Fibroblast of skin of back (primary cell): ENCODE measurements at regions not wholly inside any gene's neighbourhood (a gene's known extent, or its start where the extent isn't known, plus 50 kb on each side); places are given as distances from the start of the nearest gene placed in this dataset.

ENCODE experiments used
- DNase-seq: peaks from one replicate; pipeline ENCODE4 v3.0.0-alpha.2; 2013

DNA sequence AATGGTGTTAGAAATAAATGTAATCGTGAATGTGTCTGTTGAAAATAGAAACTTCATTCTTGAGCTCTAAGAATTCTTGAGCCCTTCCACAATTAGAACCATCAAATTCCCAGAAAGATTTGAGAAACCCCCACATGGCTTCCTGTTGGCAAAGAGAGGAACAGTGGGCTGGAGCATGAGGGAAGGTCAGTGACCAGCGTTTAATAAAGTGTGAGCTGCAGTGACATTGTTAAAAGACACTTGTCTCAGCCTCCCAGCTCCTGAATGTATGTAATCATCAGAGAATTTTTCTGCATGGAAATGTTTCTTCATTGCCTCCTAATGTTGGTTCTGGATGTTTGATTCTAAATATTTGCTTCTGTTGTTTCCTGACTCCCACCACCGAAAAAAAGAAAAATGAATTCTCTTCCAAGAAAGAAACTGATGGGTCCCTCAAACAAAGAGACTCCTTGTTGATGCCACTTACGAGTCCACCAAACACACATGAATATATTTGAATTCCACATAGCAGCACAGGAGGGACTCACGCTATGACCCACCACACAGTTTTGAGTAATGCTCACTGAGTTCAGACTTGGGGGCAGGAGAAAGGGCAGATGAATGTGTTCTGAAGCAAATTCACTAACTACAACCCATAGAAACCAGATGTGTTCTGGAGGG lies 225.1 kb upstream of the KLHL29 start:
- no peak for DNase-seq

DNA sequence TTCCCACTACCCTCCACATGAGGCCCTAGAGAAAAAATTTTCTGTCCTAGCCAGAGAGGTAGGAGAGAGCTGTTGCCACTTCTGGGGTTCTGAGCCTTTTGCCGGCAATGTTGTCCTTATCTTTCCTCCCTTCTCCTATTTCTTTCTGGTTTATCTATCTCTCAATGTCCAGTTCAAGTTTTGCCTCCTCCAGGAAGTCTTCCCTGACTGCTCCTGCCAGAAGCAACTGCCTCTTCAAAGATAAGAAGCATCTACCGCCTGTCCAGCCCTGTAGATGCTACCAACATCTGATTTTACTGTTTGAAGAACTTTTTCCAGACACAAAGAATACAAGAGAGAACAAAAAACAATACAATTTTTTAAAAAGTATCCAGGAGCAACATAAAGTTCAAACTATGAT lies 220.8 kb upstream of the KLHL29 start:
- no peak for DNase-seq

DNA sequence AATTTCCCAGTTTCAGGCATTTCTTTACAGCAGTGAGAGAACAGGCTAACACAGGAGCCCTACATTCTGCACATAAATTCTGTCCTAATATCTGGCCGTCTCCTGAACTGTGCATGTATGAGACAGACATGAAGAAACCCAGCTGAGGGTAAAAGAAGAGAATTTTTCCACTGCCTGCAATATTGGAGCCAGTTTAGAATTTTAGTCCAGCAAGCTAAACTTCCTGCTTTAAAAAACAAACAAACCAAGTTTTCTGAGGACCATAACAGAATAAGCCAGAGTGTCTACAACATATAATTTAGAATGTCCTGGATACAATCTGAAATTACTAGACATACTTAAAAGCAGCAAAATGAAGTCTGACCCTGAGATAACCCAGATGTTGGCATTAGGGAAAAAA lies 215.1 kb upstream of the KLHL29 start:
- no peak for DNase-seq

DNA sequence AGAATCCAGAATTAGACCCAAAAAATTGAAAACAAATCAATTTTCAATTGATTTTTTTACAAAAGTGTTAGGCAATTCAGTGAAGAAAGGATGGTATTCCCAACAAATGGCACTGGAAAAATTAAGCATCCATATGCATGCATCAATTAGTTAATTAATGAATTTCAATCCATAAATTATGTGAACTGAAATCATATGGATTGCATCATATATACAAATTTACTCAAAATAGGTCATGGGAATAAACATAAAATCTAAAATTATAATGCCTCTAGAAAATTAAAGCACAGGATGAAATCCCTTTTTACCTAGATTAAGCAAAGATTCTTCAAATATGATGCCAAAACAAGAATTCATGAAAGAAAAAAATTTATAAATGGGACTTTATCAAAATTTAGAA lies 213.9 kb upstream of the KLHL29 start:
- DNase-seq = no peak

DNA sequence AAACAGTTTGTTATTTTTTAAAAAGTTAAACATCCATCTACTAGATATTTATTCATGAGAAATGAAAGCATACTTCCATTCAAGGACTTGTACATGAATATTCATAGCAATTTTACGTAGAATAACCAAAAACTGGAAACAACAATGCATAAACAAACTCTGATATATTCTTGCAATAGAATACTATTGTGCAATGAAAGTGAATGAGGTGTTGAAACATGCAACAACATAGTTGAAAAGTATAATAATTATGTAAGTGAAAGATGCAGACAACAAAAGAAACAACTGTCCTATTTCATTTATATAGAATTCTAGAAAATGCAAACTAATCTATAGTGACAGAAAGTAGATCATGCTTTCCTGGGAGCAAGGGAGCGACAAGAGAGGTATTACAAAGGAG lies 206.6 kb upstream of the KLHL29 start:
- DNase-seq = no peak

DNA sequence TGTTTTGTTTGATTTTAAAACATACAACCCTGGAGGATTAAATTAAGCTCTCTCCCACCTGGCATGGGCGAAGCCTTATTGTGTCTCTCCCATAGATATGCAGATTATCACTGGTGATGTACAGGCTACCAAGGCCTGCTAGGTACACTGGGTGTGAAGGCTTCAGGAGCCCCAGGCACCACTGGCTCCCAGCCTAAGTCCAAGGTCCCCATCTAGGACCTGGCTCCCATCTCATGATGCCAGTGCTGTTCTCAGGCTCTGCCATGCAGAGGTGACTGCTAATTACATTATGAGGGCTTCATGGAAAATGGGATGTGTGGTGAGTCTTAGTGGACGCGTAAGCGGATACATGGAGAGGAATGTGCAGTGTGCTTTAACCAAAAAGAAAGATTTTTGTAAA lies 201.2 kb upstream of the KLHL29 start:
- no peak for DNase-seq

DNA sequence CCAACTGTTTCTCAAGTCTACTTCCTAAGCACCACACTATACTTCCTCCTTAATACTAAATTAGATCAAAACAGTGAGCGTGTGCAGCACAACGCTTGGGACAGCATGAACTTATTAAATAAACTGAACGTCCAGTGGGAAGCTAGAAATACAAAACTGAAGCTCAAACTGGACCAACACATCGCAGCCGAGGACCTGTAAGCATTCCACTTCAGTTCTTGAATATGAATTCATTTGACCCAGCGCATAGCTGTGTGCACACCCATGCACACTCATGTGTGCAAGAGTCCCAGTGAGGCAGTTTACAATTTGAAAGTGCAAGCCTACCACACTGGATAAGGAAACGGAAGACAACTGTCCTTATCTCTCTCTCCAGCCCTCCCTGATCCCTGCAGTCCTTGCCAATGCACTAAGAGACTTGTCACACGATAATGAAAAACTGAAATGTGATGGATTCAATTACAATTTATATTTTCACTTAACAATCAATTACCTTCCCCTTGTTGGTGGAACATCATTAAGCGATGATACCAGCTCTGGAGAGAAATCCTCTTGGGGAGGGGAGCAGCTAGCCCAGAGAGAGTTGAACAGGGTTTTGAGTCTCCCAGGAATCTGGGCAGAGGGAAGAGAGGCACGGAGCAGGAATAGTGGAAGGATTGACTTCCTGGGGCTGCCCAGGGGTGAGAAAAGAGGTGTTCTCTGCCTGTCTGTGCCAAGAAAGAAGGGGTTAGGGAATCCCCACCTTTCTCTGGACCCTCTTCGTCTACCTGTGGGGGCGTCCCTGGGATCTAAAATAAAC lies 186.5 kb upstream of the KLHL29 start:
- no peak for DNase-seq

DNA sequence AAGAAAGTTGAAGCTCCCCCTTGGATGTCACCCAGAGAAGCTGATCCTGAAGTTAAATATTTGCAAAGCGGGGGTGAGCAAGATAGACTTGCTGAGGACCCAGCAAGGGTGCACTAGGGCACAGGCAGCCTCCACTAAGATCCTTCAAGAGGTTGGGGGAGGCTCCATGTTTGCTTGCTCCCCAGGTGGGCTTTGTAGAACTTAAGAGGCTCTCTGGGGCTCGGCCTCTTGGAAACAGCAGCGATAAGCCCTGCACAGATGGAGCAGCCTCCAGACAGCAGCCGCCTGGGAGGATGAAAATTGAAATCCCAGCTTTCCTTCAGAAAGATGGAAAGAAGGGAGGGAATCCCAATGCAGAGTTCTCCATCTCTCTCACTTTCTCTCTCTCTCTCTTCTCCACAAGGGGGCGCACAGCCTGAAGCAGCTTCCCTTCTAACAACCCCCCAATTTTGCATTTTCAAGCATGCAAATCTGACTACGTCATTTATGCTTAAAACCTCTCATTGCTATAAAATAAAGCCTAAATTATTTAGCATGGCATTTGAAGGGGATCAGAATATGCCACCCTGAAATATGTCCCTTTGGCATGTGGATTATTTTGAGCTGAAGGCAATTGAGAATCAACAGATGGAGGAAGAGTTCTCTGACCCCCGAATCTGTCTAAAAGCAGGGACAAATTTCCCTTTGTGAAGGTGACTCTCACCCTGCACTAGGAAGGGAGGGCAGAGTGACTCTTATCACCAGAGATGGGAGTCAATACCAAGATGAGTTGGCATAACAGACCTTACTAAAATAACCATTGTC lies 185.7 kb upstream of the KLHL29 start:
- DNase-seq = peak; percentile 27

DNA sequence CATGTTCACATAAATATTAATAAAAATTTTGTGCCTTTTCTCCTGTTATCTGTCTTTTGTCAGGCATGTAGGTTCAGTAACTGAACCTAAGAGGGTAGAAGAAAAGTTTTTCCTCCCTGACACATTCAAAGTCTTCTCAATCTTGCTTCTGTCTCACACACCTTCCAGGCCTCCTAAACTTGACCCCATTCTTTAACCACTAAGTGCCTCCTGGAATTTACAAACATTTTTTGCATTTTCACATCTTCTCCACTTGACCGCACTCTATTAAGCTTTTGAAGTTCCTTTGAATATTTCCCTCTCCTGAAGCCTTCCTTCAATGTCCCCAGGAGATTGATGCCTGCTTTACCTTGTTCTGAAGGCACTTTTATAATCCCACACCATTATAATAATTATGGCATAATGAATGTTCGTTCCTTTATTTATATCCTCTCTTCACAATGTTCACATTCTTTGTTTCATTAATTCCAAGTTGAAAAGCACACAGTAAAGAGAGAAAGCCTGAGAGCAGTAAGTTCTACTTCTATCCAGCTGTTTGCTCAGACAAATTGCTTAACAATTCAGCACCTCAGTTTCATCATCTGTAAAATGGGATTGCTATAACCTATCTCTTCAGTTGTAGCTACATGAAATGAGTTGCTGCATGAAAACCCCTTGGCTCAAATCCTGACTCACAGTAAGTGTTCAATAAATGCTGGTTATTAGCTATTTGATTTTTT lies 184.8 kb upstream of the KLHL29 start:
- no peak for DNase-seq

DNA sequence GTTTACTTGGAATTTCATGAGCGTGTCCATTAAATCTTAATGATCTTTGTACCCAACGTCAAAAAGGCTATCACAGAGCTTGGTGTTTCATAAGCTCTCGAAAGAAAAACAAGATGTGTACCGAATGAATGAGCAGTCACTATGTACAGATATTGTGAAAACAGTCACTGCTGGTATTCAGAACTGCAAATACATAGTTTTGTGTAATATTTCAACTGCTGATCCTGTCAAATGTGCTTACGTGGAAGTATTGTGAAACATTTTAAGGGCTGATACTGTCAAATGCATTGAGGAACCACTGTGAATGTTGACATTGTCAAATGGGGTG lies 184.2 kb upstream of the KLHL29 start:
- DNase-seq = no peak

DNA sequence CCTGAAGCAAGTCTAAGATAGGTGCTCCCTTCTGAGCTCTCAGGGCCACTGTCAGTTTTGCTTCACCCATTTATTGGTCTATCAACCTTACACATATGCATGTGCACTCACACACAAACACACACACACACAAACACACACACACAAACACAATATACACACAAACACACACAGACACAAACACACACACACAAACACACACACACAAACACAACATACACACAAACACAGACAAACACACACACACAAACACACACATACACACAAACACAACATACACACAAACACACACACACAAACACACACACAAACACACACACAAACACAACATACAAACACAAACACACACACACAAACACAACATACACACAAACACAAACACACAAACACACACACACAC lies 181.6 kb upstream of the KLHL29 start:
- DNase-seq = no peak

DNA sequence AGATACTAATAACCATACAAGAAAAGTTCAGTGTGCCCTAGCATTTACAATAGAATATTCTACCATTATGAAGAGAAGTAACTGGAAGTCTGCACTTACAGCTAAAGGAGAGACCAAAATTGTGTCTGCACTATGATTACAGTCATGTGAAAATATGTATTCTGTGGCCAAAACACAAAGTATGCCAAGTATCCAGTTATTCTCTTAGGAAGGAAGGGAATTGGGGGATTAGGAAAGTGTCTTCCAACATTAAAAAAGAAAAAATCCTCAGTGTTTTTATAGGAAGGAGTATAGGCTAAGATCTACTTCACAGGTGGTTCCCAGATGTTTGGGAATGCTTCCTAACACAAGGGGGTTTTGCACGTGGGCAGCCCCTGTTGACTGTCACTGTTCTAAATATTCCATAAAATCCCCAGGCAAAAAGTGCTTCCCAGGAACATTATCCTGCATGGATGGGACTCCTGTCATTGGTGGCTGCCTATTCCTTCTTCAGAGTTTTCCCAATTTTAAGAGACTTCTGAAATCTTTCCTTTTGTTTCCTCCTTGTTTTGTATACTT lies 180.2 kb upstream of the KLHL29 start:
- DNase-seq = peak; percentile 41

DNA sequence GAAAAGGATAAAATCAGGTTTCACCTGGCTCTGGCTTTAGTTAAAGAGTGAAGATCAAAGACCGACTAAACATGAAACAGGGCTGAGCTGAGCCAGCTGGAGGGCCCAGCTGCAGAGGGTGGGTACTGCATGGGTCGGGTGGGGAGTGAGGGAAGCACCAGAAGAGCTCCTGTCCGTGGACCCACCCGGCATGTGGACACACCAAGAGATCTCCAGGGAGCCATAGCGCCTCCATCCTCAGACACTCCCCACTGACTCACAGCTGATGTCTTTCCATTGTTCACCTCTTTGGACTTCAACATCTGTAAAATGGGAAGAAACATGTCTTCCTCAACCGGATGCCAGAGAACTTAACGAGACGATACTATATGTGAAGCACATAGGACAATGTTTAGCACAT lies 178.3 kb upstream of the KLHL29 start:
- DNase-seq = no peak

DNA sequence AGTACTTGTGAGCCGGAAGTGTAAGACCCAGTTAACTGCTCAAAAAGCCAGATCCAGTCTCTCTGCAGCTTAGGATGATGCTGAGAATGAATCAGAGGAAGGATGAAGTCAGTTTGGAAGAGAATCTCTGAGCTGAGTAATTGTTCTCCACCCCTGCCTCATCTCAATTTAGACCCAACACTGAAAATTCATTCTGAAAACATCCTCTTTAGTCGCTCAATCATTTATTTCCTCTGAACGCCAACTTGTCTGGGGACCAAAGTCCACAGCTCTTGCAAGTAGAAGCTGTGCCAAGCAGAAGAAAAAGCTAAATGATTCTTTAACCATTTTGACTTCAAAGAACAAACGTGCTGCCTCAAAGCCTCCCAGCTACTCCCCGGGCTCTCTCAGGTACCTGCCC lies 177.1 kb upstream of the KLHL29 start:
- peak; percentile 12 for DNase-seq

DNA sequence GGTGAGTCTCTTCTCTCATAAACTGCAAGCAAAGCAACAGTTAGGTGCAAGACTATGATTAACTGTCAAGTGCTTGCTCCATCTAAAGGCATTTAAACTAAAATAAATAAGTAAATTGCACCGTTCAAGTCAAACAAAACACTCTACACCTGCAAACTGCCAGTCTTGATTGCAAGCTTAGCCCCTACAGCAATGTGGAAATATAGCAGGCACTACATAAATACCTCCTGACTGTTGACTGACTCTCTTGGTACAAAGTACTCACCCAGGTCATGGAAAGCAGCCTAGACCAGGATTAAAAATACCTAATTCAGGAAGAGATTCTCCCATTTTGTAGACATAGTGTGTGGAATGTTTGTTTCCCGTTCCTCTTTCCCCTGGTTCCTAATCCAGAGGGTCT lies 176.6 kb upstream of the KLHL29 start:
- no peak for DNase-seq

DNA sequence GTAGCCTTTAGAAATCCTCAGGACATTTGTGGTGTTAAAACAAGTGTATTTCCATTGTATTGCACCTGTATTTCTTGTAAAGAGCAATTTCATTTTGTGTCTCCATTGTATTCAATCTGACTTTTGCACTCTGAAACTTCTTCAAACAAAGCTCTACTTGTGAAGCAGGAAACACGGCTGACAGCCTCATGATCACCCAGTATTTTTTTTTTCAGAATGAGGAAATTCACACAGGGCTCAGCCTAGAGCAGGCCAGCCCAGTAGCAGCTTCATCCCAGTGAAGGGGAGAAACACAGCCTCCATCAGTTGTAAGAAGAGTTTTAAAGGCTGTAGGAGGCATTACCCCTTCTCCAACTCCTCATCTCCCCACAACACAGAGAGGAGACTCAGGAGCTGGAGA lies 175.9 kb upstream of the KLHL29 start:
- DNase-seq = no peak

DNA sequence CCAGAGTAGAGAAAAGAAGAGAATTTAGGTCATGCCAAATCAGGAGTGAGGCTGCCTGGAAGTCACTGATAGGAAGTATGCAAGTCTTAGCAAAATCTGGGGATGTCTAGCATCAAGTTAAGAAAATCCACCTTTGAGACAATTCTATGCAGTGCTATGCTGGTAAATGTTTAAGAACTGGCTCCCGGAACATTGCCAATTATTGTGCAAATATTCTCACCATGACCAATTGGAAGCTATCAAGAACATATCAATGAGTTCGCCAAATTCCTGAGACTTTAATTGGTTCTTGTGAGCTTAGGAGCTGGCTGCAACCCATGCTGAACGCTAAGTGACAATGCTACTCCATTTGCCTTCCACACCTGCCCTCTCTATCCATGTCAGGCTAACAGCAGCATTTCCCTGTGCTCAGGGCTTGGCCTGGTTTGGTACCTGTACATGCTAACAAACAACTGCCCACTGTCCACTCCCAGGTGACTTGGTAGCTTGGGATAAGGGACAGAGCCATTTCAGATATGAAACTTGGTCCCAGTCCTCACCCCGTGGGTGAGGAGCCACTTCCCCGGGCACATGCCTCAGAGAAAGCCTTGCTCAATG lies 172.9 kb upstream of the KLHL29 start:
- DNase-seq = no peak

DNA sequence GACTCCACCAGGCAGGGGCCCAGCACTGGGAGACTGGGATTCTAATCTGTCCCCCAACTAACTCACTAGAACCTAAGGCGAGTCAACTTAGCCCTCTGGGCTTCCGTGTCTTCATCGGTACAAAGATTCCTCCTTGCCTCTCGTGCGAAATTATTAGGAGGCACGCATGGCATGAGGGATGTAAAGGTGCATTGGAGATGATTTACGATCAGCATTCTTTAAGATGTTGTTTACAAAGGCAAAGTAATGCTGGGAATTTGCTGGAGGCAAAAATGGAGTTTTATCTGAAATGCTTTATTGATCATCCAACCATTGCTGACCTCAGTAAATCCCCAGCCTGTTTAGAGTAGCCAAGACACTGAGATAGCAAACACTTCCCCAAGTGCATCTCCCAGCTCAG lies 171.8 kb upstream of the KLHL29 start:
- DNase-seq = no peak

DNA sequence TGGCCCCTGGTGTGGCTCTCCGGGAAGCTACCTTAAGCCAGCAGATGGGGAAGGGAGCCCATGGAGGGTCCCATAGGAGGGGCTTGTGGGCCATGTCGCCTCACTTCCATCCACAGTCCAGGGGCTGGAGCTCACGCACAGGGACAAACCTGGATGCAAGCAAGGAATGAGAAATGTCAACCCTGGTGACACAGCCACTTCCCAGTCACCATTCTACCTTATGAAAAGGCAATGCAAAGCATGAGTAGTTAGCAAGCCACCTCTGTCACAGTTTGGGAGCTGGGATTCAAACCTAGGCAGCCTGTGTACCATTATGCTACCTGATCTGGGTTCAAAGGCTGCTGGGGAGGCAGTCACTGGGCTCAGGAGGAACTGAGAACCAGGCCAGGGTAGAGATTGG lies 170.0 kb upstream of the KLHL29 start:
- no peak for DNase-seq

DNA sequence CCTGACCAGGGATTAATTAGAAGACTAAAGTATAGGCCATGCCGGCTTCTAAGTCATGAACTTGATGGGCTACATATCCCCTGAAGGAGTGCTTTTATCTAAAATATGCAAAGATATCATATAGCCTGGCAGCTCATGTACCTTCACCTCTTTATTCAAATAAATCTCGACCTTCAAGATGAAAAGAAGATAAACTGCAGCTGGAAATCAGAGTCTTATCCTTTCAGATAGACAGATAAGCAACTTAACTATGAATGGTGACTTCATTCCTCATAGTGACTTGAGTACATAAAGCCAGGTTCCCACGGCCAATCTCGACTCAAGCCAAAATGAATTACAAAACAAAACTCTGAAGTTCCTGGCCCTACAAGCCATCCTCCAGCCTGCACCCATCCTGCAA lies 165.3 kb upstream of the KLHL29 start:
- DNase-seq = no peak

DNA sequence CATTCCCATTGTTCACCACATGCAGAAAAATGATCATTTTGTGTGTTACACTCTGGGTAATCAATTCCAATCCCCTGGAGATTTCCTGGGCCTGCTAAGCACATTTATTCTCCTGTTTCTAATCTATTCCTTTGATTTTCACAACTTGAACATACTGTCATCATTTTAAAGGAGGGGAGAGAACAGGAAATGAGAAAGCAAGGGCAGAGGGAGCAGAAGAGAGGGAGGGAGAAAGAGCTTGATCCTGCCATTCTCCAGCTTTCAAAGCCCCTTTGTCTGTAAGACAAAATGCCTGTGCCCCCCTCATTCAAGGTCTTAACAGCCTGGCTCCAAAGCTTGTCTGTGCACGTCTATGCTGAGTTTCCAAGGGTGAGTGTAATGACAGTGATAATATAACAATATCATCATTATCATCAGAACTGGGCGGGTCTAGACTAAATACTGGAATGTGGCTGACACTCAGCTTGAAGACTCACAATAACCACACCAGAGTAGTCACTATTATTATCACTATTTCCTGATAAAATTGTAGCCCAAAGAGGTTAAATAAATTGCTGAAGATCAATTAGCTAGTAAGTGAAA lies 164.4 kb upstream of the KLHL29 start:
- no peak for DNase-seq

DNA sequence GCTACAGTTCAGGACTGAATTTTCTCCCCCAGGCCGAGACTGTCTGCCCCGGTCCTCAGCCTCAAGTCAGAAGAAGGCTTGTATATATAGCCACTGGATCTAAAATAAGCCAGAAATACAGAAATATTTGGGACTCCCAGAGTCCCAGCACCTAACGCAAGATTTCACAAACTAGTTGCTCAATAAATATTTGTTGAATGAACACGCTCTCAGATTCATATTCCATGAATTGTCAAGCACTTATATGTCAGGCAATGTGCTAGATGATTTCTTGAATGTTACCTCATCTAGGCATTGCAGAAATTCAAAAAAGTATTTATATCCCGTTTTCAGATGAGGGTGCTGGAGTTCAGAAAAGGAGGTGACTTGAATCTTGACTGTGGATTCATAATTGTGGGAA lies 163.7 kb upstream of the KLHL29 start:
- DNase-seq = no peak
